Activated CD8-positive, alpha-beta memory T cell treated with anti-CD3 and anti-CD28 coated beads, Interleukin-2, amount 10 ng/mL, durations not matched to agents 7 days and 5 days (primary cell): ENCODE measurements at regions not wholly inside any gene's neighbourhood (a gene's known extent, or its start where the extent isn't known, plus 50 kb on each side); places are given as distances from the start of the nearest gene placed in this dataset.
"Not testable (repeated sequence)": the region's sequence is repeated elsewhere in the genome, so short reads cannot be mapped to it uniquely, and the experiment has no call there.

Experiments used
- ATAC-seq: fragments of 150-1000 bp; cut with Tn5 transposase; one replicate; pipeline ENCODE4 v1.10.0; 2021; ENCODE audit warnings: moderate library complexity
- CTCF ChIA-PET: fragments of 350-600 bp; sonication (Branson Sonifier 250); formaldehyde crosslinking; loops from one replicate; lab custom pipeline; 2021; ENCODE audit warnings: antibody characterized with exemption; lab: Charles Lee
- DNase-seq: peaks from one replicate; pipeline ENCODE4 v3.0.0-alpha.2; 2020
- H3K27ac Mint-ChIP-seq: one replicate; pipeline ENCODE4 v1.8.0; 2021; ENCODE audit warnings: mild to moderate bottlenecking, mixed read lengths
- H3K27me3 Mint-ChIP-seq: one replicate; pipeline ENCODE4 v1.8.0; 2021; ENCODE audit warnings: mixed read lengths
- H3K36me3 Mint-ChIP-seq: one replicate; pipeline ENCODE4 v1.8.0; 2021; ENCODE audit warnings: mild to moderate bottlenecking, mixed read lengths
- H3K4me1 Mint-ChIP-seq: one replicate; pipeline ENCODE4 v1.8.0; 2021; ENCODE audit warnings: mixed read lengths
- H3K4me3 Mint-ChIP-seq: one replicate; pipeline ENCODE4 v1.8.0; 2021; ENCODE audit warnings: mild to moderate bottlenecking, moderate library complexity, mixed read lengths
- H3K9me3 Mint-ChIP-seq: one replicate; pipeline ENCODE4 v1.8.0; 2022; ENCODE audit warnings: low read depth, mixed read lengths

GRCh38 chrY:22883569-22883968, 100.5 kb upstream of the BPY2 start:
- CTCF ChIA-PET, ATAC-seq, H3K9me3 Mint-ChIP-seq: not testable (repeated sequence)

GRCh38 chrY:22887949-22888348, 96.1 kb upstream of the BPY2 start:
- H3K4me1 Mint-ChIP-seq, DNase-seq, H3K36me3 Mint-ChIP-seq, H3K9me3 Mint-ChIP-seq, H3K27me3 Mint-ChIP-seq, H3K4me3 Mint-ChIP-seq, H3K27ac Mint-ChIP-seq, CTCF ChIA-PET: not testable (repeated sequence)
- peak; percentile 23 for ATAC-seq

More at GRCh38 chrY:22883569-22883968, 100.5 kb upstream of the BPY2 start:
- H3K36me3 Mint-ChIP-seq, H3K27me3 Mint-ChIP-seq, H3K4me1 Mint-ChIP-seq, H3K27ac Mint-ChIP-seq, H3K4me3 Mint-ChIP-seq, DNase-seq: not testable (repeated sequence)

DNA sequence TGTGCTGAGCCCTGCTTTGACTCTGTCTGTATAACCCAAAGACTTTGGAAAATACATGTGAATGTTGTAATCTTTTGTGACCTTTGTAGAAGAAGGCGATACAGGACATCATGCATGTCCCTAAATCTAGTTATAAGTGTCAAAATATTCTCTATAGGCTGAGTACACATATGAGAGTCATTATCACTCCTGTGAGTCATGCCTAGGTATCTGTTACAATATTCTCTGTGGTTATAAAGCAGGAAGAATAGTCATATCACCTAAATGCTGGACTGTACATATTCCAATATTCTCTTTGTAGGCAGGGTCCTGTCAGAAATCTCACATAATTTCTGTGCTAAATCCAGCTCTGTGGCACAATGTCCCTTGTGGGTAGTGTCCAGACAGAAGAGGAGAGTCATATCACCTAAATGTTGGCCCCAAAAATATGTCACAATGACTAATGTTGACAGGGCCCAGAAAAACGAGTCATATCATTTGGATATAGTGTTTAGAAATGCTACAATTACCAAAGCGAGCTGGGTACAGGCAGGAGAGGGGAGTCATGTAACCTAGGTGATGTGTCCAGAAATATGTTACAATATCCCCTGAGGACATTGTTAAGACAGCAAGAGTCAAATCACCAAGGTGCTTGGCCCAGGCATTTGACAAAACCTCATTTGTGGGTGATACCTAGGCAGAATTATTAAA, 80.4 kb upstream of the BPY2 start:
- DNase-seq, H3K4me3 Mint-ChIP-seq, ATAC-seq, H3K9me3 Mint-ChIP-seq, CTCF ChIA-PET, H3K27me3 Mint-ChIP-seq, H3K27ac Mint-ChIP-seq, H3K36me3 Mint-ChIP-seq, H3K4me1 Mint-ChIP-seq: not testable (repeated sequence)

DNA sequence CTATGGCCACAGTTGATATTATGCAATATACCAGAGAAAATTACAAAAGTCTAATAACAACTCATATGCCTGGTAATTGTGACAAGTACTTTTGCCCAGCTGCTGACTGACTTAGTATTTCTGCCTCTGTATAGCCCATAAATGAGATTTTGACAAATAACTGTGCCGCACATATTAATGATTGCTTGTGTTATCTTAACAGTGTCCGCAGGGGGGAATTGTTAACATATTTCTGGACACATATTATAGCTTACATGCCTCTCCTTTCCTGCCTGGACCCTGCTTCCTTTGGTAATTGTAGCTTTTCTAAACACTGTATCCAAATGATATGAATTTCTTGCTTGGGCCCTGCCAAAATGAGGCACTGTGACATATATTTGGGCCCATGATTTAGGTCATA, 69.0 kb upstream of the BPY2 start:
- H3K4me1 Mint-ChIP-seq, H3K9me3 Mint-ChIP-seq, H3K27me3 Mint-ChIP-seq, DNase-seq, H3K36me3 Mint-ChIP-seq, H3K4me3 Mint-ChIP-seq, CTCF ChIA-PET, H3K27ac Mint-ChIP-seq, ATAC-seq: not testable (repeated sequence)

DNA sequence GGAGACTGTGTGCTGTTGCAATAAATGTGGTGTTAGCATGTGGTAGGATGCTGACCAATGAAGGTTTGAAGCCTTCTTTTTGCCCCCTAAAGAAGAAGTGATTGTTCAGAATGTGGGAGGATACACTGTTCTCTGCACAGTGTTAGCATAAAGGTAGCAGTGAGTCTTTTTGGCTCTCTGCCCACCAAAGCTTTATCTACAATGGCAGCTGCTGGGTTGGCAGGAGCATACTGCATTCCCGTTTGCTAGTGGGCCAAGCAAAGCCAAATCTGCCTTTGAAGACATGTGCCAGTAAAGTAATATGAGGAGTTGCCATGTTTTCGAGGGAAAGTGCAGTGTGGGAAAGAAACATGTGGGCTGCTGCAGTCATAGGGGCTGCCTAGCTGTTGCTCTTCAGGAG, 56.4 kb upstream of the BPY2 start:
- H3K4me1 Mint-ChIP-seq, DNase-seq, H3K4me3 Mint-ChIP-seq, CTCF ChIA-PET, H3K36me3 Mint-ChIP-seq, H3K27ac Mint-ChIP-seq, H3K9me3 Mint-ChIP-seq, H3K27me3 Mint-ChIP-seq, ATAC-seq: not testable (repeated sequence)

- H3K36me3 Mint-ChIP-seq, H3K27me3 Mint-ChIP-seq, ATAC-seq, DNase-seq, CTCF ChIA-PET, H3K27ac Mint-ChIP-seq, H3K4me1 Mint-ChIP-seq, H3K4me3 Mint-ChIP-seq, H3K9me3 Mint-ChIP-seq: not testable (repeated sequence)
Measured at GRCh38 chrY:22933454-22933853, 50.6 kb upstream of the BPY2 start.
